Activated naive CD4-positive, alpha-beta T cell (primary cell): ENCODE measurements at regions not wholly inside any gene's neighbourhood (a gene's known extent, or its start where the extent isn't known, plus 50 kb on each side); places are given as distances from the start of the nearest gene placed in this dataset.
"Not testable (repeated sequence)": the region's sequence is repeated elsewhere in the genome, so short reads cannot be mapped to it uniquely, and the experiment has no call there.

Source experiments
- DNase-seq, 4 experiments: peaks; one replicate each; lab custom pipeline; 2025; lab: John Stamatoyannopoulos, UW

DNA sequence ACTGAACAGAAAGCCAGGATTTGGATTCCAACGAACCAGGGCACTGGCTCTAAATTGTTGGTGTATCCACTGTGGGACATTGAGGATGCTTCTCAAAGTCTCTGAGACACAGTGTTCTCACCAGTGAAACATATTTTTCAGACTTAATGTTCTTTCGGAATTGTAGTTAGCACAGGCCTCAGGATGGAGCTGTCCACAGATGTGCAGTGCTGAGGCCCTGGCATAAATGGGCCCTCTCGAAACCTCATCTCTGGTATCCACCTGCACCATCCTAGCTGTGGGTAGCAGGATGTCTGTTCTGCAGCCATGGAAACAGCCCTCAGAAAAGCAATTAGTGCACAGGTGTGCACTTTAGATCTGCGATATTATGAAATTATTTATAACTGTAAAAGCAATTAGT lies 656.8 kb downstream of the TBC1D22A start:
- DNase-seq, result no peak

DNA sequence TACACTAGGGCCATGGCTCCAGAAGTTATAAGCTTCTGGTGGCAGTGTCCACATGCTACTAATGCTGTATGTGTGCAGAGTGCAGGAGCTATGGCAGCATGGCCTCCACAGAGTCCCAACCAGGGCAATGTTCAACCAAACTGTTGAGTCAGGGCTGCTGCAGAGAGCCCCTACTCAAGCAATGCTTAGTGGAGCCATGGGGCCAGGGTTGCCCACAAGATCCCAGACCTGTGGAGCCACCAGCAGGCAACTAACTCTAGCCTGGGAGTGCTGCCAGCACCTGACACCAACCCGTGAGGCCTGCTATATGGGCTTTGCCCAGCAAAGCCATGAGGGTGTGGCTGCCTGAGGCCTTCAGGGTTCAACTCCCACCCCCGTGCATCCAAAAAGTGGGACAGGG lies 655.2 kb downstream of the TBC1D22A start:
- no peak for DNase-seq

DNA sequence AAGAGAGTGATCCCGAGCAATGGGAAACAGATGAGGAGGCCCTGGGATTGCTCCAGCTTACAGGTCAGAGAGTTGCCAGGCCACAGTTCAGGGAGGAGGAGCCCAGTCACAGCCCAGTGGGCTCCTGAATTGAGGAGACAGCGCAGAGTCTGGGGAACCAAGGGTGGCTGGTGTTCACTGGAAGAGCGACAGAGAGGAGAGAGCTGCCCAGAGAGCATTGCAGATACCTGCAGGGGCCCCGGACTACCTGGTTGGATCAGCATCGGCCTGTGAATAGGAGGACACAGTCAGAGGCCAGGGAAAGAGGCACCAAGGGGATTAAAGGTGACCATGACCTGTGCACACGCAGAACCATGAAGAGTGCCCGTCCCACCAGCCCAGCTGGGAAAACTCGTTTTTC lies 648.6 kb downstream of the TBC1D22A start:
- no peak for DNase-seq

DNA sequence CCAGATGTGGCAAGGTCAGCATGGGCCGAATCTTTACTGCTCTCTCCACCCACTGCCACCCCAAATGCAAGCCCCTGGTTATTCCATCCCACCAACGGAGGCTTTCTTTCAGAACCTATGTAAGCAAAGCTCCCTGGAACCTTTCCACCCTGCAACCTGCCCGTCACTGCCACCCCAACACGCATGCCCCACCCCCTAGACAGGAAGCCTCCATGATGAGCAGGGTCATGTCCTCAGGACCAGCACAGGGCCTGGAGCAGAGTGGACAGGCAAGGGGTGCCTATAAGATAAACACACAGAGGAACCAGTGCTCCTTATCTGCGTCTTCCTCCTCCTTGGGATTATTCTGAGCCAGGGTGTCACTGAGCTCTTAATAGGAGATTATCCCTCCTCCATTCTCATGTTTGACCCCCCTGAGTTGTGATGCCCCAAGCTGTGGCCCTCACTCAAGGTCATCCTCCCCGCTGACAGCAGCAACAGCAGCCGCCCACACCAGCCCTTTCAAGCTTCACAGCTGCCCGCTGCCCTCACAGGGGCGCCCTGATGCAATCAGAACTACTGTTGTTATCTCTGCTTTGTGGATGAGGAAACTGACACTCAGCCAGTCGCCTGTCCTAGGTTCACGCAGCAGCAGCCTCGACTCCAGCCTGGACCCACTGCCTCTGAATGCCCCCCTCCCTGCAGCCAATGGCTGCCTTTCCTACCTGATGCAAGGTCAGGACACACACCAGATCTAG lies 647.3 kb downstream of the TBC1D22A start:
- no peak for DNase-seq

DNA sequence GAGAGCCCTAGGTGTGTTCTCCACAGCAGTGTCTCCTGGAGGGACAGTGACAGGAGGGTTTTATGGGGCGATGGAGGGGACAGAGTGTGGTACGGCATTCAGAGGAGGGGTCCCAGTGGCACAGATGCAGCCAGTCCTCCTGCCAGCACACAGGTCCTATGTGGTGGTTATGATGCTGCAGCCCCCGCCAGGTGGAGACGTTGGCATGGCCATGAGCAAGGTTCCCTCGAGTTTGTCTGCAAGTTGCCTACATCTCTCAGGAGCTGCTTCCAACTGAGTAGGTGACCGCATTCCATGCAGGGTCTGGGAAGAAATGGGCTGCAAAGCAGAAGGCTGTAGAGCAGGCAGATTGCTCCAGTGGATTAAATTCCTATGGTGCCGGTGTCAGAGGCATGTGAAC lies 646.0 kb downstream of the TBC1D22A start:
- no peak for DNase-seq

DNA sequence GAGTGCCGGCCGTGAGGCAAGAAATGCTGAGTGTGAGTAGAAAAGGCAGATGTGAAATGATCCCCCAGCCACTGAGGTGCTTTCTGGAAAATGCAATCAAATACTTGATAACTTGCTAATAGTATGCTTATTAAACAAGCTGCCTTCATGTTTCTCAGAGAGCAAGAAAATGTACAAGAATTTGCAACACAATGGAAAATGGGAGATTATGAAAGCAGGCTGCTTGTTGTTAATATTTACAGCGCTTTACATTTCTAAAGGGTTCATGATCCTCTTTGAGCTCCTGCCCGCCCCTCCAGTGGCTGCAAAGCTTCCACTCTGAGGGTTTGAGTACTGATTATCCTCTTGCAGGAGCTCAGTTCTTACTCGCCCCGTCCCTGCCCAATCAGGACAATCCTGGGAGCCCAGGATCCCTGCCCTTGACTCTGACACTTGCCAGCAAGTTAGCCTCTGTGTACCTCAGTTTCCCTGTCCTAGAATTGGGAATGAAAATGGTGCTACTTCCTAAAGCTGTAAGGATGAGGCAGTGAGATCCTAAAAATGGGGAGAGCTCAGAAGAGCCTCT lies 645.1 kb downstream of the TBC1D22A start:
- no peak for DNase-seq

DNA sequence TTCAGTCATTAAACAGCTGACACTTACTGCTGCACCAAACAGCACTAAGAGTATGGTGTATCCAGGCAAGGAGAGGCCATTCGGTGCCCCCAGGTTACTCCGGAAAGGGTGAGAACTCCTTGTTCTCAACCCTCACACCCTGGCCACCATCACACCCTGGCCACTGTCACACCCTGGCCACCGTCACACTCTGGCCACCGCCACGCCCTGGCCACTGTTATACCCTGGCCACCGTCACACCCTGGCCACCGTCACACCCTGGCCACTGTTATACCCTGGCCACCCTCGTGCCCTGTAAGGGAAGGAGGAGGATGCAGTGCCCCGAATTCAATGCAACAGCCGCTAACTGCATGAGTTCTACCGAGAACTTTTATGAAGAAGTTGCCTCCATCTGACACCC lies 644.4 kb downstream of the TBC1D22A start:
- no peak for DNase-seq

DNA sequence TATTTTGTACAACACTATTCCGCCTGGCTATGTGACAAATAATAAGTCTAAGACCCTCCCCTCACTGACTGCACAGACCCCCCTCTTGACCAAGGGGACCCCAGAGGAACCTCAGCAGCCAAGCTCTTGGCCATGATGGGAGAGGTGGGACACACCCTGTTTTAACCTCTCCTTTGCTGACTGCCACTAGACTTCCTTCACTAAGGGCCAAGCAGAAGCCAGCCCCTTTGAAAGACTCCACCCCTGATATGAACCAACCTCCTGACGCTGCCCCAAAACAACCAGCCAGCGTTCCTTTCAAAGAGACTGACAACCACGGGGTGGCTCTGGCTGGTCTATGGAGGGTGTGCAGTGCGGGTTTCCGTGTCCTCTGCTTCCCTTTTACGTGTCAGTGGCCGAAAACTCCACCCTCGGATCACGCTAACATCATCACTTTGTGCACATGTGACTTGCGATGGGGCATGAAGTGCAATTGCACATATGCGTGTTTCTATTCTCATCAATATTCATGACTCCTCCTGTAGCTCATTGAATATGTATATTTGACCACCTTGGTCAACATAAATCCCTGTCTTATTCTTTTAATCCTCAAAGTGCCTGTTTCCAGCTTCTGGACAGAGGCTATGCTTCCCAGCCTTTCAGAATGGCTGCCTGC lies 643.9 kb downstream of the TBC1D22A start:
- no peak for DNase-seq

DNA sequence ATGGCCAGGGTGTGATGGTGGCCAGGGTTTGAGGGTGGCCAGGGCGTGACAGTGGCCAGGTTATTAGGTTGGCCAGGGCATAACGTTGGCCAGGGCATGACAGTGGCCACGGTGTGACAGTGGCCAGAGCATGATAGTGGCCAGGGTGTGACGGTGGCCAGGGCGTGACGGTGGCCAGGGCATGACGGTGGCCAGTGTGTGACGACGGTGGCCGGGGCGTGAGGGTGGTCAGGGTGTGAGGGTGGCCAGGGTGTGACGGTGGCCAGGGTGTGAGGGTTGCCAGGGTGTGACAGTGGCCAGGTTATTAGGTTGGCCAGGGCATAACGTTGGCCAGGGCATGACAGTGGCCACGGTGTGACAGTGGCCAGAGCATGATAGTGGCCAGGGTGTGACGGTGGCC lies 642.8 kb downstream of the TBC1D22A start:
- not testable (repeated sequence) for DNase-seq

DNA sequence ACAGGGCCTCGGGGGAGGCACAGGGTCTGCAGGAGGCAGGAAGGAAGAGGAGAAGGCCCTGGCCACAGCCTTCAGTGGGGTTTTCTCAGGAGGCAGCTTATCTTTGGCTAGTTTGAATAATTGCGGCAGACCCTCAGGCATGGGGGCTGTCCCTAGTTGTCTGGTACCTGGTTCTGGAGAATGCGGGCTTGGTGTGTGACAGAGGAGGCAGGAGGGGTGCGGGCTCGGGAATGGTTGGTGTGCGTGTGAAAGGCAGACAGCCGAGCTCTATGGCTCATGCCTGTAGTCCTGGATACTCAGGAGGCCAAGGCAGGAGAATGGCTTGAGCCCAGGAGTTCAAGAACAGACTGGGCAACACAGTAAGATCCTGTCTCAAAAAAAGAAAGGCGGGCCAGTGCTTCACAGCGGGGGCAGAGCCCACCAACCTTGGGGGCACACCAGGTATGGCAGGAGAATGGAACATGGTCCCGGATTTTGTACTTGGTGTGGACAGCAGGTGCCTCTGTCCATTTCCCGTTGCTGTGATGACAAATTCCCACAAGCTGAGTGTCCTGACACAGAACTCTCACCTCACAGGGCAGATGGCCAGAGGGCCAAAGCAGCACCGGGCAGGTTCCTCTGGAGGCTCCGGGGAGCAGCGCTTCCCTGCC lies 640.6 kb downstream of the TBC1D22A start:
- no peak for DNase-seq

DNA sequence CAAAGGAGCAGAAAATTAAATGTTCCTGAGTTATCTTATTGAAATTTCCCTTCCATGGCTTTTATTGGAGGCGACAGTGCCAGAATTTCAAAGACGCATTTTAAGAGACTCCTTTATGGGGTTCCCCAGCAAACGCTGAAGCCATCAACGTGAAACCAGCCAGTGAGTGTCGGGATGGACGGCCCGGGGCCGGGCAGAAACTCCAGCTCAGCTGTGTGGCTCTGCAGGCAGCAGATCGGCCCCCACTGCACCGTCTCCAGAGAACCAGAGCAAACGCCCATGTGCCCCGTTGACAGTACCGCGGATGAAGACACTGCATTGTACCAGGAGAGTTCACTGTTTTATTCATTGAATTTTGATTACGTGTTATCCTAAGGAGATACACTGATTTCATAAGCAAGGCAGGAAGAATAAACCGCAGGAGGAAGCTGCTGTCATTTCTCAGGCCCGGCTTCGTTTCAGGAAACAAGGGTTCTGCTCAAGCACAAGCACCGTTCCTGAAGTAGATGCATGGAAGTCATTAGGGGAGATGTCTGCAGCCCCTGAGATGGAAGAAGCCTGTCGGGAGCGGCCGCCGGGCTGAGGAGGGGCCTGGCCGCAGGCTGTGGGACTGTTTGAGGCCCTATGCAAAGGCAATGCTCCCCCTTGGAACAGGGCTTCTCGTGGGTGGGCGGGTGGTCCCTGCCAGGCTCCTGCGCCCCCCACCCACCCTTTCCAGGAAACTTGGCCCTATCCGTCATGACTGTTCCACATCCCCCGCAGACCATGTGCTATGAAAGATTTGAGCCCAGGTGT lies 639.7 kb downstream of the TBC1D22A start:
- no peak for DNase-seq

DNA sequence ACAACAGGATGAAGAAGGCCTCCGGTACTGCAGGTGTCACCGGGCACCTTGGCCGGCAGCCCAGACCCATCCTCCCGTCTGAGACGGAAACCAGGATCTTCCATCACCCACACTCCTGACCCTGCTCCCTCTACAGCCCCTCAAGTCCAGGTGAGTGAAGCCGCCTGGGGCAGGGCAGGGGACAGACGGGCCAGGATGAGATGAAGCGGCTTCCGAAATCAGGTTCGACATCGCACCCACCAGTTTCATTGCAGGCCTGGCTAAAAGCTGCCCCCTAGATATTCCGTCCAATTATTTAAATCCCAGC lies 639.1 kb downstream of the TBC1D22A start:
- DNase-seq, result no peak

DNA sequence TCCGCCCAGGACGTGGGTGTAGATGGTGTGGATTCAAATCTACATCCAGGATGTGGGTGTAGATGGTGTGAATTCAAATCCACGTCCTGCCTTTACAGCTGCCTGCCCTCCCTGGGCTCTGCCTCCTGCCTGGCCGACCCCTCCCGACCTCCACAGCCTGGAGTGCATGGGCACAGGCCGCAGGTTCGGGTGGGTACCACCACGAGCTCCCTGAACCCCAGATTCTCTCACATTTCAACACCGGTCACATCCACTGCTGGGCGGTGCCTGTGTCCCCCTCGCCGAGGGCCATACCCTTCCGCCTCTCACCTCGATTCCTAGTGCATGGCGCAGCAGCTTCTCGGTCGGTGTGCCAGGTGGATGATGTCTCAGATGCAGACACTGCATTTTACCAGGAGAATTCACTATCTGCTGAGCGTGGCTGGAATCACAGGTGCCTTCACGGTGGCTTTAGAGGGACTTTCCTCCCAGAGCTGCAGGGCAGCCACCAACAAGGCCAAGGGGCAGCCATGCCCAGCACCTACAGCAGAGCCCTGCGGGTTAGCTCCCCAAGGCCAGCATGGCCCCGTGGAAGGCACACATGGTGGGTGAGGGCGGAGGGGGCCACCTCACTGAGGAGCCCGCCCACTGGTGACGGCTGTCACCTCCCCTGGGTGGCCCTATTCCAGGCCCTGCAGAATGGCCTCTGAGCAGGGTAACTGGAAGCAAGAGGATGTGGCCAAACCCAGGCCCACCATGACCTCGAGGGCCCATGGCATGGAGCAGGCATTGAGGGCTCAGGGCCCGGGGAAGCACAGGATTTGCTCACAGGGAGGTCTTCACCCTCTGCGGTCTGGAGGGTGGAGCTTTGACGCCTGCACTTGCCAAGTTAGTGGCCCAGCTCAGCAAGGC lies 638.5 kb downstream of the TBC1D22A start:
- DNase-seq, result no peak

DNA sequence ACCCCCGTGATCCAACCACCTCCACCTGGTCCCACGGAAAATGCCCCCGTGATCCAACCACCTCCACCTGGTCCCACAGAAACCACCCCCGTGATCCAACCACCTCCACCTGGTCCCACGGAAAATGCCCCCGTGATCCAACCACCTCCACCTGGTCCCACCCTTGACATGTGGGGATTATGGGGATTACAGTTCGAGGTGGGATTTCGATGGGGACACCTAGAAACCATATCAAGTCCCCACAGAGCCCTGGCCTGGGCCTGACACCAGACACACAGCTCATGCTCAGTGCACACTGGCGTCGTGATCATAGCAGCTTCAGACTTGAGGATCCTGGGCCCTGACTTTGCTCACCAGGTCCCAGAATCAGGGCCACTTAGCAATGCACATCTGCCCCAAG lies 637.7 kb downstream of the TBC1D22A start:
- not testable (repeated sequence) for DNase-seq

DNA sequence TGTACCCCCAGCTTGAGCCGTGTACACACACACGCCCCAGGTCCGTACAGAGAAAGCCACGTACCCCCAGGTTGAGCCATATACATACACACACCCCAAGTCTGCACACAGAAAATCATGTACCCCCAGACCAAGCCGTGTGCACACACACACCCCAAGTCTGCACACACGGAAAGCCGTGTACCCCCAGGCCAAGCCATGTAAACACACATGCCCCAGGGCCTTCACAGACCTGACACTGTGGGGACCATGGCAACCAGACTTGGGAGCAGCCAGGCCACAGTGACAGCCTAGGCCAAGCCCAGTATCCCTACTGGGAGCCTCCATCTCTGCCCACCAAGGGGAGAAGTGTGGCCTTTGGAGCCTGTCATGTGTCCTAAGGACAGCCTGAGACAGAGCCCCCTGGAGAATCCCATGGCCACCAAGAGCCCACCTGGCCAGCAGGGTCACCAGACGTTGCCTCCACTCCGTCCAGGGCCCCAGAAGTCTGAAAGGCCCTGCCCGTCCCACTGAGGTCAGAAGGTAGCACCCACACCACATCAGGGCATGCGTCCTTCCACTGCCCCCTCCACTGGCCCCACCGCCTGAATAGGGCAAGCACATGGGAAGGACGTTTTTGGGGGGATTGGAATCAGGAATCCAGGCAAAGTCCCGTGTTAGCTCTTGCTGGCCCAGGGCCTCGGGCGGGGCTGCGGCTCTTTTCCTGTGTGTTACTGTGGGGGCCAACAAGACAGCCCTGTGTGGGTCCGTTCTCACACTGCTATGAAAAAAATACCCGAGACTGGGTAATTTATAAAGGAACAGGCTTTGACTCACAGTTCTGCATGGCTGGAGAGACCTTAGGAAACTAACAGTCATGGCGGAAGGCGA lies 636.7 kb downstream of the TBC1D22A start:
- no peak for DNase-seq

DNA sequence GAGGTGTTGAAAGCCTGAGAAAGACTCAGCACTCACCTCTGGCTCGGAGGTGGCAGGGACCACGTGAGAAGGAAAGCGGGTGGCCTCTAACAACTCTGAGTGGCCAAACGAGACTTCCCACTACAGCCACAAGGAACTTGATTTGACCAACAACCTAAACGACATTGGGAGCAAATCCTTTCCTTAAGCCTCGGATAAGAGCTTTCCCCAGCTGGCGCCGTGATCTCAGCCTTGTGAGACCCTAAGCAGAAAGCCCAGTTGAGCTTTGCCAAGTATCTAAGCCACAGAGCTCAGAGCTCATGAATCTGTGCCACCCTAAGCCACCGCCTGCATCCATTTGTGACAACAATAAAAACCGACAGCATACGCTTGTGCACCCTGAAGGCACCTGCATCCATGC lies 636.0 kb downstream of the TBC1D22A start:
- DNase-seq, result no peak

DNA sequence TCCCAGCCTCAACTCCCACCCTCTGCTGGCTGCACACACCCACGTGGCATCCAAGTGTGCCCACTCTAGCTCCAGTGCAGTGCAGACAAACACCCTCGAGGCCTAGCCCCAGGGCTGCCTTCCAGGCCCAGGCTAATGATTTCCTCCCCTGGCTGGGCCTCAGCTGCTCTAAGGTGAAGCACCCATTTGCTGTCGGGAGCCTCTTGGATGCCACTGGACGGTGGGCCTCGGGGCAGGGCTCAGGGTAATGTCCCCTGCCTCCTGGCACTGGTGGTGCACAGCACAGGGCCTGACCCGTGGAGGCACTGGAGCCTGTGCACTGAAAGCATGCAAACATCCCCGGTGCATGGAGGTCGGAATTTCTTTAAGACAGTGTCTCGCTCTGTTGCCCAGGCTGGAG lies 635.2 kb downstream of the TBC1D22A start:
- DNase-seq, result no peak

DNA sequence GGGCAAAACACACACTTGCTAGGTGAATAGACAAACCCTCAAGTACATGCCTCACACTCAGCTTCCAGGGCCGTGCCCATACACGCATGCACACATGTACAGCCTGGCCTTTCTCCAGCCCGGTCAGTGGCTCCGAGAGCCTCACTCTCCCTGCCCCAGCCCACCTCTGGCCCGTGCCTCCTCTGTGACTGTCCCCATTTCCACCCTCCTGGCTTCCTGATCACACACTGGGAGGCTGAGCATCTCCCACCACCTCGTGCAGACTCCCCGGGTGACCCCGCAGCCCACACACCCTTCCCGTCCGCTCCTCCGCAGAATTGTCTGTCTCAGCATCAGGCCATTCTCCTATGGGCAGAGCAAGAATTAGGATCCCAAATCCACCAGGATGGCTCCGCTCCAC lies 634.1 kb downstream of the TBC1D22A start:
- DNase-seq, result no peak

DNA sequence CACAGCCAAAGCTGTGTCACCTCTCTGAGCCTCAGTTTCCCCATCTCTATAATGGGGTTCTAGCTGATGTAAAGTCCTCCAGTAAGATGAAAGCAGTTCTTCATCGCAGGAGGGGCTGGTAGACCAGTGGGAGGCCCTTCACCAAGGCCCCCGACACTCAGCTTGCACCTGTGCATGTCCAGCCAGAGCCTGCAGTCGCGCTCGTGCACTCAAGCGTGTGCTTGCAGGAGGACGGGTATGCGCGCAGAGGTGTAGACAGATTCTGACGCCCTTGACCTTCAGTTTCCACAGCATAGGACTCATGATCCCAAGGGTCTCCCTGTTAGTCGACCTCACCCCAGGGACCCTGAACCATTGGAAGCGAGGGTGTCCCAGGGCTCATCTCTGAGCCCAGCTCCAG lies 633.7 kb downstream of the TBC1D22A start:
- DNase-seq, result no peak

DNA sequence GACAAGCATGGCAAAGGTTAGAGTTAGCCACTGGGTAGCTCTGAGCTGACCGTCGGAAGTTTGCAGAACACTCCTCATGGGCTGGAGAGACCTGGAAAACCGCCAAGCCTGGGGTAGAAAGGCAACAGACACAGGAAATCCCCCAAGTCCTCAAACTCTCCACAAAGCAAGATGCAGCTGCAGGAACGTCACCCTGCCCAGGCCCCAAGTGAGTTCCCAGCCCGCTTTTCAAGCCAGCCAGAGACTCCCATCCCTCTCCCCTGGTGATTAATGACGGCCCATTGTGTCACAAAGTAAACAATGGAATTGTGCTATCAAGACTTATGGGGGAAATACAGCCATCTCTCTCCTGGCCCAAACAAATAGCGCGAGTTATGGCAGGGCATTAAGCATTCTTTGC lies 633.0 kb downstream of the TBC1D22A start:
- no peak for DNase-seq
